Activated CD8-positive, alpha-beta memory T cell treated with anti-CD3 and anti-CD28 coated beads, Interleukin-2, amount 50 U/mL, for 48 hours (primary cell): ENCODE measurements at regions not wholly inside any gene's neighbourhood (a gene's known extent, or its start where the extent isn't known, plus 50 kb on each side); places are given as distances from the start of the nearest gene placed in this dataset.
"Not testable (repeated sequence)": the region's sequence is repeated elsewhere in the genome, so short reads cannot be mapped to it uniquely, and the experiment has no call there.

Source experiments
- DNase-seq: peaks from one replicate; pipeline ENCODE4 v3.0.0-alpha.2; 2020

GRCh38 chr1:164040754-164041153 is 518.2 kb upstream of the PBX1 start:
- DNase-seq, result no peak

GRCh38 chr1:164051782-164052181 is 507.2 kb upstream of the PBX1 start:
- DNase-seq, result no peak

GRCh38 chr1:164054331-164054730 is 504.7 kb upstream of the PBX1 start:
- DNase-seq, result no peak

- no peak for DNase-seq
These were observed 500.8 kb upstream of the PBX1 start for GRCh38 chr1:164058198-164058597.

- DNase-seq, result no peak
These were observed 497.5 kb upstream of the PBX1 start for GRCh38 chr1:164061528-164061927.

- DNase-seq, result no peak
These were observed 494.5 kb upstream of the PBX1 start for GRCh38 chr1:164064501-164064900.

GRCh38 chr1:164071288-164071687 is 487.7 kb upstream of the PBX1 start:
- no peak for DNase-seq

- DNase-seq, result no peak
These were observed 472.2 kb upstream of the PBX1 start for GRCh38 chr1:164086832-164087231.

GRCh38 chr1:164087906-164088453 is 471.0 kb upstream of the PBX1 start:
- DNase-seq, result no peak

GRCh38 chr1:164092603-164093353 is 466.2 kb upstream of the PBX1 start:
- DNase-seq, result peak; percentile 53

GRCh38 chr1:164093543-164093942 is 465.4 kb upstream of the PBX1 start:
- no peak for DNase-seq

GRCh38 chr1:164101802-164102201 is 457.2 kb upstream of the PBX1 start:
- DNase-seq, result no peak

- DNase-seq, result no peak
These were observed 427.0 kb upstream of the PBX1 start for GRCh38 chr1:164131949-164132348.

- DNase-seq, result no peak
These were observed 421.6 kb upstream of the PBX1 start for GRCh38 chr1:164137273-164137925.

GRCh38 chr1:164141797-164142196 is 417.2 kb upstream of the PBX1 start:
- no peak for DNase-seq

GRCh38 chr1:164154622-164155021 is 404.4 kb upstream of the PBX1 start:
- DNase-seq, result no peak

- no peak for DNase-seq
These were observed 403.6 kb upstream of the PBX1 start for GRCh38 chr1:164155347-164155746.

GRCh38 chr1:164163289-164163849 is 395.6 kb upstream of the PBX1 start:
- DNase-seq, result no peak

- DNase-seq, result no peak
These were observed 393.5 kb upstream of the PBX1 start for GRCh38 chr1:164165466-164165865.

GRCh38 chr1:164166454-164166853 is 392.5 kb upstream of the PBX1 start:
- not testable (repeated sequence) for DNase-seq

- DNase-seq, result no peak
These were observed 381.9 kb upstream of the PBX1 start for GRCh38 chr1:164177118-164177517.

GRCh38 chr1:164180824-164181223 is 378.2 kb upstream of the PBX1 start:
- no peak for DNase-seq

- no peak for DNase-seq
These were observed 374.9 kb upstream of the PBX1 start for GRCh38 chr1:164183854-164184635.
